ENCODE measurements at regions not wholly inside any gene's neighbourhood (a gene's known extent, or its start where the extent isn't known, plus 50 kb on each side); places are given as distances from the start of the nearest gene placed in this dataset.

GRCh38 chrX:97995834-97996233, 1112.1 kb downstream of the RPA4 start:
- intact Hi-C loops (cut with DNase I) = no loop called here
- no peaks in the 10 kb centered on the region for H3K9me3 ChIP-seq

GRCh38 chrX:98028691-98029090, 1145.0 kb downstream of the RPA4 start:
- H3K4me1 ChIP-seq = no peaks in the 10 kb centered on the region
- no peak overlapping the region for H3K9ac ChIP-seq (ENCODE audit: low read depth in 2 of 2, low read length in 2 of 2)
- no peak overlapping the region for H3K4me3 ChIP-seq
- no peaks in the 10 kb centered on the region for H3K27me3 ChIP-seq
- no peaks in the 10 kb centered on the region for H3K36me3 ChIP-seq
- H3K9me3 ChIP-seq = no peaks in the 10 kb centered on the region
- H3K27ac ChIP-seq = no peak overlapping the region
- no peak for TF ChIP-seq CTCF (IDR thresholded peaks at IDR 0.05)
- intact Hi-C loops (cut with DNase I) = no loop called here
- DNase-seq = no peak

More at GRCh38 chrX:97995834-97996233, 1112.1 kb downstream of the RPA4 start:
- H3K4me1 ChIP-seq = no peaks in the 10 kb centered on the region
- TF ChIP-seq CTCF (IDR thresholded peaks at IDR 0.05) = no peak
- H3K27ac ChIP-seq = no peak overlapping the region
- H3K27me3 ChIP-seq = no peaks in the 10 kb centered on the region
- no peak overlapping the region for H3K9ac ChIP-seq (ENCODE audit: low read depth in 2 of 2, low read length in 2 of 2)
- no peak overlapping the region for H3K4me3 ChIP-seq
- no peaks in the 10 kb centered on the region for H3K36me3 ChIP-seq
- DNase-seq = no peak

GRCh38 chrX:98029861-98030260, 1146.2 kb downstream of the RPA4 start:
- no peak for DNase-seq
- no peak for TF ChIP-seq CTCF (IDR thresholded peaks at IDR 0.05)
- Histone ChIP-seq H3K36me3 (no peaks in the 10 kb centered on the region), H3K4me3 (no peak overlapping the region), H3K9me3 (no peaks in the 10 kb centered on the region), H3K9ac (ENCODE audit: low read depth in 2 of 2, low read length in 2 of 2) (no peak overlapping the region), H3K27me3 (no peaks in the 10 kb centered on the region), H3K27ac (no peak overlapping the region), H3K4me1 (no peaks in the 10 kb centered on the region)
- intact Hi-C loops (cut with DNase I) = no loop called here

GRCh38 chrX:98057176-98057575, 1173.5 kb downstream of the RPA4 start:
- no peak for DNase-seq
- Histone ChIP-seq H3K4me3 (no peak overlapping the region), H3K27me3 (no peaks in the 10 kb centered on the region), H3K36me3 (no peaks in the 10 kb centered on the region), H3K4me1 (no peaks in the 10 kb centered on the region), H3K9ac (ENCODE audit: low read depth in 2 of 2, low read length in 2 of 2) (no peak overlapping the region), H3K27ac (no peak overlapping the region), H3K9me3 (no peaks in the 10 kb centered on the region)
- intact Hi-C loops (cut with DNase I) = no loop called here
- no peak for TF ChIP-seq CTCF (IDR thresholded peaks at IDR 0.05)

- no peak overlapping the region for H3K27ac ChIP-seq
- intact Hi-C loops (cut with DNase I) = no loop called here
- H3K9ac ChIP-seq (ENCODE audit: low read depth in 2 of 2, low read length in 2 of 2) = no peak overlapping the region
- H3K36me3 ChIP-seq = no peaks in the 10 kb centered on the region
- no peak for TF ChIP-seq CTCF (IDR thresholded peaks at IDR 0.05)
- no peak overlapping the region for H3K4me3 ChIP-seq
- H3K4me1 ChIP-seq = no peaks in the 10 kb centered on the region
- no peaks in the 10 kb centered on the region for H3K9me3 ChIP-seq
- no peak for DNase-seq
- no peaks in the 10 kb centered on the region for H3K27me3 ChIP-seq
Measured at GRCh38 chrX:98065151-98065550, 1181.4 kb downstream of the RPA4 start.

- no peak for DNase-seq
- H3K9ac ChIP-seq (ENCODE audit: low read depth in 2 of 2, low read length in 2 of 2) = no peak overlapping the region
- no peak overlapping the region for H3K27ac ChIP-seq
- no peaks in the 10 kb centered on the region for H3K27me3 ChIP-seq
- H3K36me3 ChIP-seq = no peaks in the 10 kb centered on the region
- no peak overlapping the region for H3K4me3 ChIP-seq
- no peak for TF ChIP-seq CTCF (IDR thresholded peaks at IDR 0.05)
- intact Hi-C loops (cut with DNase I) = no loop called here
- H3K4me1 ChIP-seq = no peaks in the 10 kb centered on the region
- no peaks in the 10 kb centered on the region for H3K9me3 ChIP-seq
Measured at GRCh38 chrX:98067611-98068010, 1183.9 kb downstream of the RPA4 start.

Data from colonic mucosa (tissue), 4 donors.